ENCODE measurements at regions not wholly inside any gene's neighbourhood (a gene's known extent, or its start where the extent isn't known, plus 50 kb on each side); places are given as distances from the start of the nearest gene placed in this dataset.

DNA sequence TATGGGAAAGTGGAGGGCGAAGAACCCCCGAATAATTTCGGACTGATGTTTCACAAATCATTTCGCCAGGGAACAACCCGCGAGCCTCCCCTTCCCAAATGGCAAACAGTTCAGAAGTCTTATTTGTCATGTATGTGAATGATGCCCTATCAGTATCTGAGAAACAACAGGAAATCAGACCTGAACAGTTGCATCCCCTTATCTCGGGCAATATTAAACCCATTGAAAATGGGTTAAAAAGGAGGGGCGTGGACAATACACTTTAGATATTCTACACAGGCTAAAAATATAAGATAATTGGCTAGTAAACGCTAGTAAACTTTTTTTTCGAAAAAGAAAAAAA is 1003.3 kb upstream of the NR2F2 start:
- TF ChIP-seq, protein P1, sequence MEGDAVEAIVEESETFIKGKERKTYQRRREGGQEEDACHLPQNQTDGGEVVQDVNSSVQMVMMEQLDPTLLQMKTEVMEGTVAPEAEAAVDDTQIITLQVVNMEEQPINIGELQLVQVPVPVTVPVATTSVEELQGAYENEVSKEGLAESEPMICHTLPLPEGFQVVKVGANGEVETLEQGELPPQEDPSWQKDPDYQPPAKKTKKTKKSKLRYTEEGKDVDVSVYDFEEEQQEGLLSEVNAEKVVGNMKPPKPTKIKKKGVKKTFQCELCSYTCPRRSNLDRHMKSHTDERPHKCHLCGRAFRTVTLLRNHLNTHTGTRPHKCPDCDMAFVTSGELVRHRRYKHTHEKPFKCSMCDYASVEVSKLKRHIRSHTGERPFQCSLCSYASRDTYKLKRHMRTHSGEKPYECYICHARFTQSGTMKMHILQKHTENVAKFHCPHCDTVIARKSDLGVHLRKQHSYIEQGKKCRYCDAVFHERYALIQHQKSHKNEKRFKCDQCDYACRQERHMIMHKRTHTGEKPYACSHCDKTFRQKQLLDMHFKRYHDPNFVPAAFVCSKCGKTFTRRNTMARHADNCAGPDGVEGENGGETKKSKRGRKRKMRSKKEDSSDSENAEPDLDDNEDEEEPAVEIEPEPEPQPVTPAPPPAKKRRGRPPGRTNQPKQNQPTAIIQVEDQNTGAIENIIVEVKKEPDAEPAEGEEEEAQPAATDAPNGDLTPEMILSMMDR (IDR thresholded peaks at IDR 0.05) = no peak
- TF ChIP-seq REST (IDR thresholded peaks at IDR 0.05; ENCODE audit: low read depth, low read length) (no peak), TAF1 (IDR thresholded peaks at IDR 0.05; ENCODE audit: borderline replicate concordance, low read depth, low read length) (no peak), SIN3A (IDR thresholded peaks at IDR 0.05; ENCODE audit: borderline replicate concordance, low read depth, low read length) (no peak), GABPA (IDR thresholded peaks at IDR 0.05; ENCODE audit: low read depth) (no peak)
